NCI-H82 treated with DMSO at 0.1 percent for 48 hours (cell line): ENCODE measurements at regions not wholly inside any gene's neighbourhood (a gene's known extent, or its start where the extent isn't known, plus 50 kb on each side); places are given as distances from the start of the nearest gene placed in this dataset.
"Not testable (repeated sequence)": the region's sequence is repeated elsewhere in the genome, so short reads cannot be mapped to it uniquely, and the experiment has no call there.

ENCODE experiments used
- DNase-seq: peaks from one replicate; lab custom pipeline; 2025; ENCODE audit not compliant: unreplicated experiment; lab: John Stamatoyannopoulos, UW

- DNase-seq, result no peak
Observed at GRCh38 chr15:62869116-62869515, 173.4 kb upstream of the TPM1 start.

GRCh38 chr15:62870216-62870615 is 172.3 kb upstream of the TPM1 start:
- DNase-seq, result no peak

GRCh38 chr15:62870701-62871100 is 171.8 kb upstream of the TPM1 start:
- DNase-seq, result not testable (repeated sequence)

GRCh38 chr15:62873203-62873602 is 169.3 kb upstream of the TPM1 start:
- DNase-seq, result no peak

- no peak for DNase-seq
Observed at GRCh38 chr15:62874064-62874463, 168.5 kb upstream of the TPM1 start.

- DNase-seq, result no peak
Observed at GRCh38 chr15:62874959-62875625, 167.5 kb upstream of the TPM1 start.

GRCh38 chr15:62875626-62876021 is 166.9 kb upstream of the TPM1 start:
- DNase-seq, result no peak

- no peak for DNase-seq
Observed at GRCh38 chr15:62877276-62877857, 165.2 kb upstream of the TPM1 start.

- DNase-seq, result no peak
Observed at GRCh38 chr15:62878070-62878469, 164.5 kb upstream of the TPM1 start.

GRCh38 chr15:62879770-62880169 is 162.8 kb upstream of the TPM1 start:
- DNase-seq, result no peak

- DNase-seq, result no peak
Observed at GRCh38 chr15:62880278-62880677, 162.3 kb upstream of the TPM1 start.

GRCh38 chr15:62881056-62881455 is 161.5 kb upstream of the TPM1 start:
- peak; percentile 39 for DNase-seq

- DNase-seq, result no peak
Observed at GRCh38 chr15:62883938-62884479, 158.5 kb upstream of the TPM1 start.

- no peak for DNase-seq
Observed at GRCh38 chr15:62886431-62887071, 156.0 kb upstream of the TPM1 start.

GRCh38 chr15:62887113-62887570 is 155.4 kb upstream of the TPM1 start:
- DNase-seq, result no peak

- DNase-seq, result no peak
Observed at GRCh38 chr15:62888623-62889022, 153.9 kb upstream of the TPM1 start.

GRCh38 chr15:62889141-62889661 is 153.3 kb upstream of the TPM1 start:
- no peak for DNase-seq

- no peak for DNase-seq
Observed at GRCh38 chr15:62889734-62890505, 152.6 kb upstream of the TPM1 start.

GRCh38 chr15:62894322-62895085 is 148.0 kb upstream of the TPM1 start:
- DNase-seq, result no peak

- DNase-seq, result no peak
Observed at GRCh38 chr15:62895139-62895866, 147.2 kb upstream of the TPM1 start.
